GM12878 (cell line): ENCODE measurements at regions not wholly inside any gene's neighbourhood (a gene's known extent, or its start where the extent isn't known, plus 50 kb on each side); places are given as distances from the start of the nearest gene placed in this dataset.

Experiments used
- SRF ChIP-seq, 2 experiments: IDR thresholded peaks; 2 replicates each; pipeline ENCODE4 v1.6.1; 2011; ENCODE audit warnings: low read depth in 2 of 2, low read length in 2 of 2, mild to moderate bottlenecking in 1 of 2, moderate library complexity in 1 of 2
- TF ChIP-seq, protein P1 (sequence below), 3 experiments: IDR thresholded peaks in 2 of 3; conservative IDR thresholded peaks in 1 of 3; 2 replicates each; pipeline ENCODE4 v1.5.1; 2011; ENCODE audit warnings: low read depth in 3 of 3, low read length in 3 of 3, mild to moderate bottlenecking in 3 of 3, control low read depth in 2 of 3, moderate library complexity in 2 of 3, inconsistent platforms in 1 of 3, mixed read lengths in 1 of 3; ENCODE audit not compliant: control insufficient read depth in 2 of 3, insufficient read depth in 1 of 3; ENCODE audit errors: extremely low read depth in 1 of 3

DNA sequence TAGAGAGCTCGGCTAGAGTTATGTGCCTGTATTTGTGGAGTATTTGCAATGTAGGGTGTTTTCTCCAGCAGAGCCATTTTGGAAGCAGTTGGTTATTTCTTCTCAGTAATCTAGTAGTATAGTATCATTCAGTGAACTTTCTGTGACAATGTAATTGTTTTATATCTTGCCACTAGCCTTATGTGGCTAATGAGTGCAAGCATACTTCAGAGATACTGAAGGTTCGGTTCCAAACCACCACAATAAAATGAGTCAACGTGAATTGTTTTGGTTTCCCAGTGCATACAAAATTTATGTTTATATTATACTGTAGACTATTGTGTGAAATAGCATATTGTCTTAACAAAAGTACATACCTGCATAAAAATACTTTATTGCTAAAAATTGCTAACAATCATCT lies 286.9 kb upstream of the TBL1XR1 start:
- TF ChIP-seq SRF (IDR thresholded peaks at IDR 0.05; ENCODE audit: low read depth in 2 of 2, low read length in 2 of 2) = no peak
- TF ChIP-seq, protein P1, sequence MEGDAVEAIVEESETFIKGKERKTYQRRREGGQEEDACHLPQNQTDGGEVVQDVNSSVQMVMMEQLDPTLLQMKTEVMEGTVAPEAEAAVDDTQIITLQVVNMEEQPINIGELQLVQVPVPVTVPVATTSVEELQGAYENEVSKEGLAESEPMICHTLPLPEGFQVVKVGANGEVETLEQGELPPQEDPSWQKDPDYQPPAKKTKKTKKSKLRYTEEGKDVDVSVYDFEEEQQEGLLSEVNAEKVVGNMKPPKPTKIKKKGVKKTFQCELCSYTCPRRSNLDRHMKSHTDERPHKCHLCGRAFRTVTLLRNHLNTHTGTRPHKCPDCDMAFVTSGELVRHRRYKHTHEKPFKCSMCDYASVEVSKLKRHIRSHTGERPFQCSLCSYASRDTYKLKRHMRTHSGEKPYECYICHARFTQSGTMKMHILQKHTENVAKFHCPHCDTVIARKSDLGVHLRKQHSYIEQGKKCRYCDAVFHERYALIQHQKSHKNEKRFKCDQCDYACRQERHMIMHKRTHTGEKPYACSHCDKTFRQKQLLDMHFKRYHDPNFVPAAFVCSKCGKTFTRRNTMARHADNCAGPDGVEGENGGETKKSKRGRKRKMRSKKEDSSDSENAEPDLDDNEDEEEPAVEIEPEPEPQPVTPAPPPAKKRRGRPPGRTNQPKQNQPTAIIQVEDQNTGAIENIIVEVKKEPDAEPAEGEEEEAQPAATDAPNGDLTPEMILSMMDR (IDR thresholded peaks at IDR 0.05 in 2 of 3, conservative IDR thresholded peaks at IDR 0.05 in 1 of 3; ENCODE audit: control insufficient read depth in 2 of 3, extremely low read depth in 1 of 3, insufficient read depth in 1 of 3, low read depth in 3 of 3, low read length in 3 of 3) = no peak
